Renal cortex interstitium (tissue), 11 donors: ENCODE measurements at regions not wholly inside any gene's neighbourhood (a gene's known extent, or its start where the extent isn't known, plus 50 kb on each side); places are given as distances from the start of the nearest gene placed in this dataset.

Source experiments
- DNase-seq, 11 donors: peaks; one replicate each; pipeline ENCODE4 v3.0.0-alpha.2; 2013; ENCODE audit warnings: low read depth in 9 of 11, low spot score in 4 of 11; ENCODE audit errors: extremely low read depth in 1 of 11

GRCh38 chr7:25792586-25792985 lies 359.4 kb upstream of the NFE2L3 start:
- no peak for DNase-seq

- no peak for DNase-seq
Measured at GRCh38 chr7:25795824-25796235, 356.2 kb upstream of the NFE2L3 start.

- no peak for DNase-seq
Measured at GRCh38 chr7:25798344-25798743, 353.7 kb upstream of the NFE2L3 start.

GRCh38 chr7:25801214-25801613 lies 350.8 kb upstream of the NFE2L3 start:
- DNase-seq = no peak

DNA sequence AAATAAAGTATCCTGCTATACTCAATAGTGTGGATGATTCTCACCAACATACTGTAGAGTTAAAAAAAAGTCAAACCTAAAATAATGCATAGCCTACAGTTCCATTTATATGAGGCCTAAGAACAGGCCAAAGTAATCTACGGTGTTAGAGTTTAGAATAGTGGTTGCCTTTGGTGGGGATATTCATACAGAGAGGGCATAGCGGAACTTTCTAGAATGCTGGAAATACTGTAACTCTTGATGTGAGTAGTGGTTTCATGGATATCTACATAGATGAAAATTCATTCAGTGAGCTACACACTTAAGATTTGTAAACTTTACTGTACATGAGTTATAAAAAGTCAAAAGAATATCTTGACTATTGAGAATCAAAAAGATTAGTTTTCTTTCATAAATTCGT lies 349.9 kb upstream of the NFE2L3 start:
- DNase-seq = no peak

DNA sequence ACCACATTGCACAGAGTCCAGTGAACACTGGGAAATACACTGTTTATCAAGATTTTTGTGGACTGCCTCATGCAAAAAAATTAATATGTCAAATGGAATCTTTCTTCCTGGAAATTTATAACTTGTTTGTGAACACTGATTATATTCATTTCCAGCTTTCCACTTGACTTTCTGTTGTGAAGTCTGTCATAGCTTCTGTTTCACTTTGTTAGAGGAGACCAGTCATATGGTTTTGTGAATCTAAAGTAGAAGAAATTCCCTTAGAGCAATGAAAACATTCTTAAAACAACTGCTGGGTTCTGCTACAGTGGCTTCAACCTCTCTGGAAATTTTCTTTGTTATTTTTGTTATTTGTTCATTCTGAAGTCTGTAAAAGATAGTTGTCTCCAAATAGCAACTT lies 349.5 kb upstream of the NFE2L3 start:
- no peak for DNase-seq

- no peak for DNase-seq
Measured at GRCh38 chr7:25803117-25803887, 348.7 kb upstream of the NFE2L3 start.

DNA sequence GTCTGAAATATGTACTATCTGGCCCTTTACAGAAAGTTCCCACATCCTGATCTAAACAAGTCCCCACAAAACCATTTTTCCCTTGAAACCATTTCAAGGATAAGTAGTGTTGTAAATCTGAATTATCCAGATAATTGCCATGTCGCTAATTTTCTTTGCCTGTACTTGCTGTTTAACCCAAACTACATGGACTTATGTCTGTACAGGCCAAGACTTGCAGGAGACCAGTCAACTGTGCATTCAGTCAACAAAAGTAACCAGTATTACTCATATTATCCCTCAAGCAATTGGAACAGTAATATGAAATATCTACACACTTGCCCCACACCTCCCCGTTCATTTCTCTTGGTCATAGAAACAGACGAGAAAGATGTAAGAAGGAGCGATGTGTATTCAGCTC lies 347.8 kb upstream of the NFE2L3 start:
- DNase-seq = no peak

DNA sequence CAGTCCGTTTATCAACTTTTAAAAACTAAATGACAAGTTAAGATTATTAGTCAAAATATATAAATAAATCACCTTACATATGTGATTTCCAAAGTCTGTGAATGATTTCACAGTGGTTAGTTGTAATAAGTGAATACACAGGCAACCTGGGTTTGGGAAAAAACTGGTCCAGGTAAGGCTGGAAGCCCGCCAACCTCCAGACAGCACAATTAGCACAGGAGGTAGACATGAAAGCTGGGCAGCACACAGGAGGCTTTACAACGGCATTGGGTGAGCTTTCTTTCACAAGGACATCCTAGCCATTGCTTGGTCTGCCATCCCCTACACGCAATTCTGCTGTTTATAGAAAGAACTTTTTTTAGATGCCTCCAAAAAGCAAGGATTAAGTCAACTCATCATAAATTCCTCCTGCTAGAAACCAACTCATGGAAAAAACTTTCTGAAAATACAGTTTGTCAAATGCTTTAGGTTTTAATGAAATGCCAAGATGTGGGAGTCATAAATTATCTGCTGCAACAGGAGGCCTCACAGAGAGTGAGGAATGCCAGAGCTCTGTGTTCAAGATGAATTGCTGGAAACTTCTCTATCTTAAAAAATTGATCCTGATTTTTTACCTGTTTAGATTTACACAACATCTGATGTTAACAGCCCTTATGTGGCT lies 346.8 kb upstream of the NFE2L3 start:
- DNase-seq = no peak

DNA sequence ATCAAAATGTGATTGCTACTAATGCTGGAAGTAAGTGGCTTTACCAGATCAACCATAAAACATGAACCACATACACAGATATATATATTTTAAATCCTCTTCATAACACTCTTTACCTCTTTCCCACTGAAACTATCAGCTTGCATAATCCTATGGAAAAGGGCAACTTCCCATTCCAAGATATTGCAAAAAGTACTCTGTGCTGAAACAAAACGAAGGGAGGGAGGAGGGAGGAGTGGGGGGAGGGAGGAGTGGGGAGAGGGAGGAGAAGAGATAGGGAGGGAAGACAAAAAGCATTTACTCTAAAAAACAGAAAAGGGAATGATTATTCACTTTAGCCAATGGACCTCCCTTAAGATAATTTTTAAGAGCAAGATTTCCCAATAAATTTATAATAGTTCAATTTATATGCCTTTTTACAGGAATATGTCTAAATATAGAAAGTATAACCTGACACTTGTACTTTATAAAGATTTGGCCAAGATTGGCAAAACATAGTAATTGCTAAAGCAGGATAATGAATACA lies 344.8 kb upstream of the NFE2L3 start:
- no peak for DNase-seq

DNA sequence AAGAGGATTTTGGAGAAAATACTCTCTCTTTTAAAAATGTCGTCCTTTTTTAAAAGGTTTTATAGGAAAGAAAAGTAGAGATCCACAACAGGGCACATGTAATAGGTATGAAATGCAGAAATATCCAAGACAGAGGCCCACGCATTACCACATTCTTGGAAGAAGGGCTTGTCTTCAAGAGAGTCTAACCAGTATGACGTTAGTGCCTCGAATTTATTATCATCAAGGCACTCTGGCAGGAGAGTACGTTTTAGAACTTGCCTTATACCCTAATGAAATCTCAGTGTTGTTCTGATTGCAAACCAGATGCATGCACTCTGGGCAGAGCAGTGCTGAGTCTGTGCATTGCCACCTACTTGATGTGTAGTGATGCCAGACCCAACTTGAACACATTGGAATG lies 342.6 kb upstream of the NFE2L3 start:
- DNase-seq = no peak

- DNase-seq = no peak
Measured at GRCh38 chr7:25812086-25812850, 339.7 kb upstream of the NFE2L3 start.

DNA sequence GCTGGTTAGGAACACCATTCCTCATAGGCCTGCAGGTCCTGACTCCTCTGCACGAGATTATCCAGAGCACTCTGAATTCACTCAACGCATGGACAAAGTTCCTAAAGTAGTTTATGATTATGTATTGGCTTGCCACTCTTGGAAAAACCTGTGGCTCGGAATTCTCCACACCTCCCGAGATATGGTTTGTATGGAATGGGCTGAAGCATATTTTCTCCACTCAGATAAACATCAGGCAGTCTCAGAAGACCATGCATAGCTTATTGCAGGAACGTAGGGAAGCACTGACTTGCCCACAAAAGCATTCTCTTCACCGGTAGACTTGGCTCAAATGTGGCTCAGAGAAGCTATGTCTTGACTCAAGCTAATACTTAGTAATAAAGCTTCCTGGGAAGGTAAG lies 338.6 kb upstream of the NFE2L3 start:
- no peak for DNase-seq

- DNase-seq = no peak
Measured at GRCh38 chr7:25815711-25816110, 336.3 kb upstream of the NFE2L3 start.

- DNase-seq = no peak
Measured at GRCh38 chr7:25820432-25821040, 331.5 kb upstream of the NFE2L3 start.

DNA sequence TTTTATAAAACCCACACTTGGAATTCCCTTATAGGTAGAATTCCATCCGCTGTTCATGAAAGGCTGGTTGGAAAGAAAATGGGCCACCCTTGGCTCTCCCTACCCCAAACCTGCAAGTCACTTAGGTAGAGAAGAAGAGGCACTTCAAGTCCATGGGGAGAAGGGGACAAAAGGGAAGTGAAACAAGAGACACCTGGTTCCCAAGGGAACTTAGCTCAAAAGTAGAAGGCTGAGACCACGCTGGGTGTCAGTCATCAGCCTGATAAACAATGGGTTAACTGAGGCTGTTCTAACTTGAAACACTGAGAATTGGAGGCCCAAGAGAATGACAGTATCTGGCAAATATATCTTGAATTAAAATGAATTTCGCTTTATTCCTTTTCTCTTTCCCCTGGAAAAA lies 330.8 kb upstream of the NFE2L3 start:
- no peak for DNase-seq

GRCh38 chr7:25822823-25823222 lies 329.2 kb upstream of the NFE2L3 start:
- DNase-seq = no peak

DNA sequence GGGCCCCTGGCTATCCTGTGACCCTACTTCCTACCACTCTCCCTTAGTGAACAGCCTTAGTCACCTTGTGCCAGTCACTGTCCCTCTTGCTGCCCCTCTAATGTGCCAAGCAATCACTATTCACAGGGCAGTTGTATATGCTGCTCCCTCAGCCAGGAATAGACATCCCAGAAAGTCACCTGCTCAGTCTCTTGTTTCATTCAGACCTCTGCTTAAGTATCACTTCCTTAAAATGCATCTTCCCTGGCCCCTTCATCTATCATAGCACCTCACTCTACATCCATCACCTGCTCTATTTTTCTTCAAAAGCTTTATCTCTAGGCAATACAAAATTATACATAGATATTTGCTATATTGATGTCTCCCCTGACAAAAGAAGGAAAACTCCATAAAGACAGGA lies 328.4 kb upstream of the NFE2L3 start:
- no peak for DNase-seq

DNA sequence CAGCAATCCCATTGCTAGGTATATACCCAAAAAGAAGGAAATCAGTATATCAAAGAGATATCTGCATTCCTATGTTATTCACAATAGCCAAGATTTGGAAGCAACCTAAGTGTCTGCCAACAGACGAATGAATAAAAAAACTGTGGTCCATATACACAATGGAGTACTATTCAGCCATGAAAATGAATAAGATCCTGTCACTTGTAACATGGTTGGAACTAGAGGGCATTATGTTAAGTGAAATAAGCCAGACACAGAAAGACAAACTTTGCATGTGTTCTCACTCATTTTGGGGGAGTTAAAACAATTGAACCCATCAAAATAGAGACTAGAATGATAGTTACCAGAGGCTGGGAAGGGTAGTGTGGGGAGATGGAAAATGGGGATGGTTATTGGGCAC lies 323.5 kb upstream of the NFE2L3 start:
- no peak for DNase-seq

GRCh38 chr7:25829663-25830062 lies 322.3 kb upstream of the NFE2L3 start:
- no peak for DNase-seq
